HCT116 (cell line): ENCODE measurements at regions not wholly inside any gene's neighbourhood (a gene's known extent, or its start where the extent isn't known, plus 50 kb on each side); places are given as distances from the start of the nearest gene placed in this dataset.

Source experiments
- CEBPB ChIP-seq: IDR thresholded peaks from 2 replicates; pipeline ENCODE4 v1.6.1; 2012; ENCODE audit warnings: low read depth
- CTCF ChIP-seq, 3 experiments: fragments of 200-600 bp in 1 of 3; sonication (generic) in 1 of 3; IDR thresholded peaks in 2 of 3; conservative IDR thresholded peaks in 1 of 3; 2 replicates each; pipeline ENCODE4 v1.5.1; 2012 to 2017; ENCODE audit warnings: low read depth in 2 of 3, low read length in 2 of 3, antibody characterized with exemption in 1 of 3, borderline replicate concordance in 1 of 3, control low read depth in 1 of 3, mild to moderate bottlenecking in 1 of 3, mixed read lengths in 1 of 3, mixed run types in 1 of 3, moderate library complexity in 1 of 3; ENCODE audit not compliant: insufficient read depth in 1 of 3
- EZH2 ChIP-seq: fragments of 200-600 bp; sonication (generic); IDR thresholded peaks from 2 replicates; pipeline ENCODE4 v1.6.1; 2017; ENCODE audit warnings: antibody characterized with exemption, mixed run types
- EZH2phosphoT487 ChIP-seq: fragments of 200-600 bp; IDR thresholded peaks from 2 replicates; pipeline ENCODE4 v1.6.1; 2018; ENCODE audit warnings: antibody characterized with exemption, borderline replicate concordance
- JUND ChIP-seq: IDR thresholded peaks from 2 replicates; pipeline ENCODE4 v1.6.1; 2012
- POLR2A ChIP-seq: IDR thresholded peaks from 2 replicates; pipeline ENCODE4 v1.7.0; 2011; ENCODE audit warnings: borderline replicate concordance; ENCODE audit not compliant: insufficient read depth, insufficient read length; ENCODE audit errors: extremely low read depth
- POLR2AphosphoS5 ChIP-seq: IDR thresholded peaks from 2 replicates; pipeline ENCODE4 v1.6.1; 2011; ENCODE audit warnings: mild to moderate bottlenecking, low read depth, low read length, moderate library complexity
- RAD21 ChIP-seq: IDR thresholded peaks from 2 replicates; pipeline ENCODE4 v1.6.1; 2012; ENCODE audit warnings: low read depth, mild to moderate bottlenecking
- REST ChIP-seq: IDR thresholded peaks from 2 replicates; pipeline ENCODE4 v1.6.1; 2012; ENCODE audit warnings: low read depth
- SIN3A ChIP-seq: IDR thresholded peaks from 2 replicates; pipeline ENCODE4 v1.6.1; 2012; ENCODE audit warnings: low read depth
- TCF7L2 ChIP-seq: IDR thresholded peaks from 2 replicates; pipeline ENCODE4 v1.7.0; 2011; ENCODE audit warnings: borderline replicate concordance, inconsistent platforms; ENCODE audit not compliant: insufficient read depth, insufficient read length; ENCODE audit errors: extremely low read depth
- YY1 ChIP-seq: IDR thresholded peaks from 2 replicates; pipeline ENCODE4 v1.6.1; 2011; ENCODE audit warnings: low read length, low read depth, moderate library complexity, mild to moderate bottlenecking; ENCODE audit not compliant: insufficient replicate concordance; ENCODE audit errors: extremely low read depth
- ZBTB33 ChIP-seq: IDR thresholded peaks from 2 replicates; pipeline ENCODE4 v1.6.1; 2011; ENCODE audit warnings: mild to moderate bottlenecking, low read length, moderate library complexity; ENCODE audit not compliant: insufficient replicate concordance; ENCODE audit errors: extremely low read depth
- ZNF274 ChIP-seq: fragments of 200-500 bp; sonication (Bioruptor generic); IDR thresholded peaks from 2 replicates; pipeline ENCODE4 v1.6.1; 2014; ENCODE audit warnings: mild to moderate bottlenecking, low read depth, low read length, inconsistent platforms

GRCh38 chr4:126513596-126513995 lies 1119.2 kb upstream of the INTU start:
- TF ChIP-seq CTCF (IDR thresholded peaks at IDR 0.05 in 2 of 3, conservative IDR thresholded peaks at IDR 0.05 in 1 of 3; ENCODE audit: borderline replicate concordance in 1 of 3, insufficient read depth in 1 of 3, low read depth in 2 of 3, low read length in 2 of 3) = no peak
- TF ChIP-seq REST = no peak
- TF ChIP-seq ZBTB33 = no peak
- TF ChIP-seq YY1 = no peak
- no peak for TF ChIP-seq JUND
- TF ChIP-seq POLR2AphosphoS5 = no peak
- TF ChIP-seq CEBPB = no peak
- TF ChIP-seq ZNF274 = no peak
- TF ChIP-seq EZH2phosphoT487 = no peak
- no peak for TF ChIP-seq EZH2
- no peak for TF ChIP-seq TCF7L2
- no peak for TF ChIP-seq POLR2A
- TF ChIP-seq RAD21 = no peak
- no peak for TF ChIP-seq SIN3A
